ENCODE measurements at regions not wholly inside any gene's neighbourhood (a gene's known extent, or its start where the extent isn't known, plus 50 kb on each side); places are given as distances from the start of the nearest gene placed in this dataset.
"Not testable (repeated sequence)": the region's sequence is repeated elsewhere in the genome, so short reads cannot be mapped to it uniquely, and the experiment has no call there.

DNA sequence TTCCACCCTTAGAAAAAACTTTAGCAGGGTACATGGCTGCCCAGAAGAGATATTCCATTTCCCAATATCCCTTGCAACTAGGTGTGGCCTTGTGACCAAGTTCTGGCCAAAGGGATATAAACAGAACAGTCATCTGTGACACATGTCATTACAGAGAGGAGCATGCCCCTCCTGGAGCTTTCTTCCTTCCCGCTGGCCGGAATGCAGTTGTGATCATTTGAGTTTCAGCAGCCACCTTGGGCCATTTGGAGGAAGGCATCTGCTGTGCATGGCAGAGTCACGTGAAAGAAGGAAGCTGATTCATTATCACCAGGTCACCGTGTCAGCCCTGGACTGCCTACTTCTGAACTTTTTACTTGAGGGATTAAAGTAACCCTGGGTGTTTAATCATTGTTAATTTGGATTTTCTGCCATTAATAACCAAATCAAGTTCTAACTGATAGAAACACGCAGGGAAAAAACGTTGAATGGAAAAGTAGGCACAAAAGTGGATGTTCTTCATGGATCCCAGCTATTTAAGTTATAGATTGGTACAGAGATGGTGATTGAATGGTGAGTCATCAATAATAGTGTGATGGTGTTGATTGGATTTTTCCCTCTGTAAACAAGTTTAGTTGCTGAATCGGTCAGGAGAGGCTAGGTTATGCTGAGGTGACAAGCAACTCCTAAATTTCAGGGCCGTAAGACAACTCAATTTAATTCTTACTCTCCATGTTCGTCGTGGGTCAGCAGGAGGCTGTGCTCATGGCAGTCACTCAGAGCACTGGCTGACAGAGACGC lies 80.7 kb upstream of the CCDC167 start:
- peak; percentile 16 for DNase-seq (ENCODE audit: low spot score)

DNA sequence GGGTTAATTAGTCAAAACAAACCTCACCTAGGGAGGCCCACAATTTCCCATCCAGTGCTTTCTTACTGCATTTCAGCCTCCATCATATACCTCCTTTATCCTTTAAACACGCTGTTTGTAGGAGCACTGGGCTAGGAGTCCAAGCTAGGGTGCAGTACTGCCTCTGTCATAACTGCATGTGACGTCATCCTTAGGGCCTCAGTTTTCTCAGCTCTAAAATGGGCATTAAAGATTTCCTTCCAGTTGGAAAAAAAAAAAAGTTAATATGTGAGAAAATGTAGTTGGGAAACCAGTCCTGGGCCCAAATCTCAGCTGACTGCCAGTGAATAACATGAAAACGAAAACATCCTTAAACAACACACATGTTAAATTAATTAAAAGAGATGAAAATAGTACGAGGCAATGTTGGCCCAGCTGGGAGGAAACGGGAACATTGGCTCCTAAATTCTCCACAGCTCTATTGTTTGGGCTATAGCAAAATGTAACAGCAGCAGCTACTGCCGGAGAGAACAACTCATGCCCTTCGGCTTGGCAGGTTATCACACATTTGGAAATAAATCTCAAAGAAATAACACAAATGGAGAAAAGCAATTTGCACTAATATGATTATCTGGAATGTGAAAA lies 79.9 kb upstream of the CCDC167 start:
- DNase-seq (ENCODE audit: low spot score): no peak

DNA sequence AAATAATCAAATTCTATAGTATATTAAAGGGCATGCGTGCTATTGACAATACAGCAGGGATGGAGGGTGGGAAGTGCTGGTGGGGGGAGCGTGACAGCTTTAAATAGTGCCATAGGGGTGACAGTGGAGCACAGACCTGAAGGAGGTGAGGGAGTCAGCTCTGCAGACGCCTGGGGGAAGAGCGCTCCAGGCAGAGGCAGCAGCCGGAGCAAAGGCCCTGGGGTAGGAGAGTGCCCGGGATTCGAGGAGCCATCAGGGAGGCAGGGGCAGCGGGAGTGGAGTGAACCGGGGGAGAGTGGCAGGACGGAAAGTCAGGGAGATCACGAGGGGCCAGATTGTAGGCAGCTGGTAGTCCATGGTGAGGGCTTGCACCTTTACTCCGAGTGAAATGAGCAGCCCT lies 78.4 kb upstream of the CCDC167 start:
- no peak for DNase-seq (ENCODE audit: low spot score)

DNA sequence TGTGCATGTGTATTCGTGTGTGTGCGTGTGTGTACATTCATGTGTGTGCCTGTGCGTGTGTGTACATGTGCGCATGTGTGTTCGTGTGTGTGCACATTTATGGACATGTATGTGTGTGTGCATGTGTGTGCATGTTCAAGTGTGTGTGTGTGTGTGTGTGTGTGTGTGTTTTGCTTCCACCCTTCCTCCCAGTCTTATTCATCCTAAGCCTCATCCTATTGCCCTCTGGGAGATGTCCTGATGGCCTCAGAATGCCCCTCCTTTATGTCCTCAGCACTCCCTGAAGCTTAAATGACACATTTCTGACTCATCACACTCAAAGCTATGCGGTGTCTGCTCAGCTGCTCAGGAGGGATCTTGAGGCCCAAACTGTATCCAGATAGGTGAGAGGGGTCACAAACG lies 76.6 kb upstream of the CCDC167 start:
- peak; percentile 92 for DNase-seq (ENCODE audit: low spot score)

DNA sequence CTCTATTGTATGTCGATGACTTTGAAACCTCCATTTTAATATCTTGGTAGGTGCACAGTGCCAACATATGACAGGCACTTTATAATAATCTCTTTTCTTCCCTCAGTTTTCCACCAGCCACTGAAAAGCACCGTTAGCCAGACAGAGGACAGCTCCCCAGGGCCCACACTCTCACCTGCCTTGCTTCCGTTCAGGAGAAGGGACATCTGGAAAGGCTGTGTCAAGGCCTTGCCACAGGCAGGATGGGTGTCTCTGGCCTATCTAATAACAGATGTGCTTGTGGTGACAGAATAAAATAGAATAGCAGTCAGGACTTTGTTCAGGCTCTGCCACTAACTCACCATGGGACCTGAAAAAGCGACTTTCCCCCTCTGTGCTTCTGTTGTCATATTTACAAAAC lies 75.5 kb upstream of the CCDC167 start:
- no peak for DNase-seq (ENCODE audit: low spot score)

DNA sequence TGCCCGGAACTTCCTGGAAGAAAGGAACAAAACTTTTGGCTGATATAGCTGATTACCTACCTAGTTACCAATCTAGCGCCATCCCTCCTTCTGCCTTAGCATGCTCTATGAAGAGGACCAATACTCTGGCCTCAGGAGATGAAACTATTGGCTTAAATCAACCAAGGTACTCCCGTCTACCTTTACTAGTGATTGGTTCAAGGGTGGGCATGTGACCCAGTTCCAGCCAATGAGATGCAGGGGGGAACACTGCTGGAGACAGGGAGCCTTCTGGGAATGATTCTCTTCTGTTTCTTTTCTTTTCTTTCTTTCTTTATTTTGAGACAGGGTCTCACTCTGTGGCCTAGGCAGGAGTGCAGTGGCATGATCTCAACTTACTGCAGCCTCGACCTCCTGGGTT lies 72.6 kb upstream of the CCDC167 start:
- DNase-seq (ENCODE audit: low spot score): no peak

DNA sequence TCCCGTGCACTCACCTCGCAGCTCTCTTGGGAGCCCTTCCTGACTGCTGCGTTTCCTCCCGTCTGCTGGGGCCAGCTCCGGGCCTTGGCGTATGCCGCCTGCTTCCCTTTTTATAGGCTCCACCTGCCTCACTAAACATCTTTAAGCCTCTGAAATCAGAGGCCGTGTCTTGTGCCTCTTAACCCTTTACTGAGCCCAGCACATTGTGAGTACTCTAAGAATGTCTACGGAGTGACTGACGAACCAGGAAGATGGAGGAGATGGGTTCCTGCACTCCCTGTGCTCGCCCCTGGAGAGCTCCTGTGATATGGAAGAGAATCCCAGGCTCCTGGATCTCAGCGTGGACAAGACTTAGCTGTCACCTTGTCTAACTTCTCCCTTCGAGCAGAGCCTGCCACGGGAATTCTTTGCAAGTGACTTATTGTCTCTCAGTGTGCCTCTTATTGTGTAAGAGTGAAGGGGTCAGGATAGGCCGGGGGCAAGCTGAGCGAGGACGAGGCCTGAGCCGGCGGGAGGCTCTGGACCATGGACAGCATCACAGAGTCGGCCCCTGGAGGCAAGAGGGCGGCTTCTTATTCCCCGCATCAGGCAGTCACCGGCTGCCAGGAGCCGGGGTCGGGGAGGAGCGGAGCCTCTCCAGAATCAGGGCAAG lies 70.9 kb upstream of the CCDC167 start:
- DNase-seq (ENCODE audit: low spot score): no peak

DNA sequence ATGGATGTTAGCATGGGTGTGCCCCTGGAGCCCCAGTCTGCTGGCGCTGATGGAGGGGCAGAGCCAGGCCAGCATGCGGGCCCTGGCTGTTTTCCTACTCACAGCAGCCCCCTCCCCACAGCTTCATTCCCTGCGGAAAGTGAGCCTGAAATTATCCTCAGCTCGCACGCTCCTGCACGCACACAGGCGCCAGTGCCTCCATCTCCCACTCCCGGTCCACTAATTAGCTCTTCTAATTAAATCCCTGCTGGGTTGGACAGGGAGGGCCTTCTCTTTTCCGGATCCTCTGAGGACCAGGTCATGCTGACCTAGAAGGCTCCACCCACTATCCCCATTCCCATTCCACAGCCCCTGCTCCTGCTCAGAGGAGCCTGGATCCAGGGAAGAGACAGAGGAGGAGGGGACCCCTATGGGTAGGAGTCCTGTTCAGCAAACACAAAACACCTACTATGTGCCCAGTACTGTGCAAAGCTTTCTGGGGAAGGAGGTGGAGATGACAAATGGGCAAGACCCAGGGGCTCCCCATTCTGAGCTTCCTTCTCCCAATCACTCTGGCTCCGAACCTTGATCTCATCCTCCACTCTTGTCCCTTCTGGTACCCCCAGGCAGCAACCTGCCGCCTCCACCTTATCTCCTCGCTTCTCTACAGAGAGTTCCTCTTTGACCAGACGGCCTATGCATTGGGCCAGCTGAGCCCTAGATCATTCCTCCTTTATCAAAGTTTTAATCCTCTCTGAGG lies 70.2 kb upstream of the CCDC167 start:
- DNase-seq (ENCODE audit: low spot score): no peak

DNA sequence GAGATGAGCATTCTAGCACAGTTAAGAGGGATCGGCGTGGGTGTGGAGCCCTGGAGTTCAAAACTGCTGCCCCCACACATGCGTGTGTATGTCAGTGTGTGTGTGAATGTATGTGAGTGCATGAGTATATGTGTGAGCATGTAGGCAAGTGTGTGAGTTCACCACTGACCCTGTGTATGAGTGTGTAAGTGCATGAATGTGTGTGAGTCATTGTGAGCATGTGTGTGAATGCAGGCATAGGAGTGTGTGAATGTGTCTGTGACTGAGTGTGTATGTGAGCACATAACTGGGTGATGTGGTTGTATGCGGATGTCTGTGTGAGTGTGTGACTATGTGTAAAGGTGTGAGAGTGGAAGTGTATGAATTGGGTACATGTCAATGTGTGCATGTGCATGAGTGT lies 69.6 kb upstream of the CCDC167 start:
- no peak for DNase-seq (ENCODE audit: low spot score)

DNA sequence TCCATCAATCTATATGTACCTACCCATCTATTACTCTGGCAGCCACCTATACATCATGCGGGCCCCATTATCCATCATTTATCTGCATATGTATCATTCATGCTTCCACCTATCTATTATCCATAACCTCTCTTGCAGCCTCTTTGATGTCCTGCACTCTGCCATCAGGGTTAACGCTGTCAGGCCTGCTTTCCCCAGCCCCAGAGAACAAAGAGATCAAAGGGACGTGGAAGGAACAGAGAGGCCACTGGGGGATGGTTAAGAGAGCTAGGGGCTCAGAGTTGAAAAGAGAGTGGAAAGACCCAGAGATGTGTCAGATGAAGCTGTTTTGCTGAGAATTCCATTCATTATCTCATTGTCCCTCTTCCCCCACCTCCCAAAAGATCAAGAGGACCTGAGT lies 67.3 kb upstream of the CCDC167 start:
- DNase-seq (ENCODE audit: low spot score): no peak

DNA sequence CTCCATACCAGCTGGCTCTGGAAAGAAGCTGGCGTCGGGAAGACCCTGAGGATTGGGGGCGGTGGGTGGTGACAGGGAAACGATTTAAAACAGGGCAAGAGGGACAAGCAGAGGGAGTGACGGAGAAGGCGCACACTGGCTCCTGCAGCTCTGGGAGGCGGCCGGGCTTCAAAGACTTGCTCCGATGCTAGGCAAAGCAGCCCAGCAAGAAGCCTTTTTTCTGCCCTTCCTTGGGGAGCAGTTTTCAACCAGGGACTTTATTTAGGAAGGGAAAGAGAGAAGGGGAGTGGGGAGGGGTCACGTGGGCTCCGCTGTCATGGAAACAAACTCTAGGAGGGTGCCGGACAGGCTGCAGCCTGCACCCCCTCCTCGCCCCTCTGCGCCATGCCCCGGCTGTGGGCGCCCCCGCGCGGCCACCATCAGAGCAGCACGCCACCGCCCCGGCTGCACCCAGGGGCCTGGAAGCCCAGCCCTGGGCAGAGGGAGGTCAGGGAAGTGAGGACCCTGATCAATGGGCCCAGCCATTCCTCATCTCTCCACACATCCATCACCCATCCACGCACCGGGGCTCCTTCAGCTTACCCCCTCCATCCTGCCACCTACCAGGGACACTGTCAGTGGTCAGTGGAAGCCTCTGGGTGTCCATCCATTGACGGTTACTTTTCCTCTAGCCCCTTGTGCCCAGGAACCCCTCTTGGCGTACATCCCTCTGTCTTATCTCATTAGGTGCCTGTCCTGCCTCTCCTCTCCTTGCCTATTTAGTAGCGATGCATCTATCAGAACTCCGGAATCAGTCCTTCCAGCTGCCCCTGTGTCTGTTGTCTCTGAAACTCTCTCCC lies 66.6 kb upstream of the CCDC167 start:
- DNase-seq (ENCODE audit: low spot score): peak; percentile 13

DNA sequence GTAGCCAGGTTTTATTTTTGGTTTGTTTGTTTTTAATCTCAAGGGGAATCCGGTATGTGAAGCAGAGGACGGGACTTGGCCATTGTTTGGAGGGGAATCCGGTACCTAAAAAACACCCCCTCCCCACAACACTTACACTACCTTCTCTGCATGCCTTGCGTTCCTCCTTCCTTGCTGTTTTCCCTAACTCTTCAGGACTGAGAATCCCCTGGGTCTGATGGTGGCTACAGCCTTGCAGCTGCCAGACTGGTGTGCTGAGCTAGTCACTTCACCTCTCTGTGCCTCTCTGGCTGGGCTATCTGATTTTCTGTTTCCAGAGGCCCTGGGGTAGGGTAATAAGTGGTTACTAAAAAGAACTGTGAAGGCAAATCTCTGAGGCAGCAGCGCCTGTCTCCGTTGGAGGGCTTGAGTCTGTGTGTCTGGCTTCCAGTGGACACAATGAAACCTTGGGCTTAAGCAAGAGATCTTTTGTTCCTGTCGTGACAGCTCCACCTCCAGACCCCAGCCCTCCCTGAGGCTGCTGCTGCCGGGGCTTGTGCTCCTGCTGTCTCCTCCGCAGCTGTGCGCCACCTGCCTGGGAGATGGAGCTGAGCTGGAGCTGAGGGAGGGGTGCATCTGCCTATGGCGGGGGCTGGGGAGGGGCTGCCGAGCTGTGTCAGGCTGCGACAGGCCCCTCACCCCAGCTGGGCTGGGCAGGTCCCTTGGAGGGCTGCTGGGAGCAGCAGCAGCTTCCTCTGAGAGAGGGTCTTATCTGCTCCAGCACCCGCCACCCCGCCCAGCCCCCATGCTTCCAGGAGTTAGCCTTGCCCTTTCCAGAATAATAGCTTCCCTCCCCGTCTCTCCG lies 65.8 kb upstream of the CCDC167 start:
- no peak for DNase-seq (ENCODE audit: low spot score)

DNA sequence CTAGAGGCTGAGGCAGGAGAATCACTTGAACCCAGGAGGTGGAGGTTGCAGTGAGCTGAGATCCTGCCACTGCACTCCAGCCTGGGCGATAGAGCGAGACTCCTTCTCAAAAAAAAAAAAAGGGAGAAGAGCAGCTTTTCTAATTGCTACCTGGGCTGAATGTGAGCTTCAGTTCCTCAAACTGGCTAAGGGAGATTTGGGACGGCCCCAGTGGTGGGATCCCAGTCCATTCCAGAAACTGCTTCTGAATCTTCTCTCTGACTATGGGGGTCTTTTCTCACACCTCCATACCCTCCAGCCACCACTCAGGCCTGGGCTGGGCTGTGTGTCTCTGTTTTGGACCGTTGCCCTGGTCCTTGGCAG lies 63.2 kb upstream of the CCDC167 start:
- DNase-seq (ENCODE audit: low spot score): not testable (repeated sequence)

DNA sequence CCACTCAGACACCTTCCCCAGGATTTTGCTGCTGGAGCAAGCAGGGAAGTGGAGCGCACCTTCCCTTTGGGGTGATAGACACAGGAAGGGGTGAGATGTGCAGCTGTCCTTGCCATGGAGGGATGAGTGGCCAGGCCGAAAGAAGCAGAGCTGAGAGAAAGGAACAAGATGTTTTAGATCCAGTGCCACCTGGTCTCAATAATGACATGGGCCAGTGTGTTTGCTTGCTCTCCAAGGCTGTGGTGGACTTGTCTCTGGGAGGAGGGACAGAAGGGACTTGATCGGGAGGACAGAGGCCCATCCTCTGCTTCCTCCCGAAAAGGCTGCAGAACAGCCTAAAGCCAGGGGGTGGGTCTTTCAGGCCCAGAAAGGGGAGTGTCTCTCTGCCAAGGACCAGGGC lies 61.7 kb upstream of the CCDC167 start:
- DNase-seq (ENCODE audit: low spot score): no peak

DNA sequence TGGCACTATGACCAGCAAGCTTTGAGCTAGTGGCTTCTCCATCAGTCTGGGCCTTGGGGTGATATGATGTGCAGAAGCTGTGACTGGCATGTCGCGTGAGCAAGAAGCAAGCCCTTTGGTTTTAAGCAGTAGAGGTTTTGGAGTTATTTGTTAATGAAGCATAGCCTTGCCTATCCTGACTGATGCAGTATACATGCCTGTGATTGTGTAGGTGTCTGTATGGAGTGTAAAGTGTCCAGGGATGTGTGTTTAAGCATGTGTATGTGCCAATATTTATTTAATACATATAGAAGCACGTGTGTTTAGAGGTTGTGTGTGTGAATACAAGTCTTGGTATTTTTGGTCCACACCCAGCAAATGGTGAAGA lies 61.0 kb upstream of the CCDC167 start:
- no peak for DNase-seq (ENCODE audit: low spot score)

DNA sequence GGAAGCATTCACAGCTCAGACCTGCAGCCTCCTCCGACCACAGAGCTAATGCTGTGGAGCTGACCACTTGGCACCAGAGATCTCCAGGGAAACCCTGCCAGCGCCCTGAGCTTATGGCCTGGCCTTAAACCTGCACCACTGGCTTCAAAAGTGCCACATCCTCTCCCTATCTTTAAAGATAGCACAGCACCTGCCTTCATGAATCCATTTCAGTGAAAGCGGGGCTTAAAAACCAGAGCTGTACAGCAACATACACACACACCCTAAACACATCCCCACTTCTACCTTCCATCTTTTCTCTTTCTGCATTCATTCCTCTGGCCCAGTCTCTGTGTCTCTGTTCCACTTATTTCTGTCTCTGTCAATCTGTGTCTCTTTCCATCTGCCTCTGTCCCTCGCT lies 59.8 kb upstream of the CCDC167 start:
- DNase-seq (ENCODE audit: low spot score): no peak

DNA sequence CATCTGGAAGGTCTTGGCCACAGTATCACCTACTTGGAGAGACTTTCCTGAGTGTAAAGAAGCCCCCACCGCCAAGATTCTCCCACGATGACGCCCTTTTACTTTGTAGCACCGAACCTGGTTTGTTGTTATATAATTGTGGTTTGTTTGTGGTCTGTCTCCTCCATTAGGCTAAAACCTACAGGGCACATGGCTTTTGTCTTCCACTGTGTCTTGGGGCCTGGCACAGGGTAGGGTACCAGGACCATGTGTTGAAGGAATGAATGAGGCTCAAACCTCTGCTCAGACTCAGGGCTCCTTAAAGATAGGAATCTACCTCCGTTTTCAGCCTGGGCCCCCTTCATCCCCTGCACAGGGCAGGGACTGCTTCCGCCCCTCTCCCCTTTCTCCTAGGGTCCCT lies 59.4 kb upstream of the CCDC167 start:
- no peak for DNase-seq (ENCODE audit: low spot score)

DNA sequence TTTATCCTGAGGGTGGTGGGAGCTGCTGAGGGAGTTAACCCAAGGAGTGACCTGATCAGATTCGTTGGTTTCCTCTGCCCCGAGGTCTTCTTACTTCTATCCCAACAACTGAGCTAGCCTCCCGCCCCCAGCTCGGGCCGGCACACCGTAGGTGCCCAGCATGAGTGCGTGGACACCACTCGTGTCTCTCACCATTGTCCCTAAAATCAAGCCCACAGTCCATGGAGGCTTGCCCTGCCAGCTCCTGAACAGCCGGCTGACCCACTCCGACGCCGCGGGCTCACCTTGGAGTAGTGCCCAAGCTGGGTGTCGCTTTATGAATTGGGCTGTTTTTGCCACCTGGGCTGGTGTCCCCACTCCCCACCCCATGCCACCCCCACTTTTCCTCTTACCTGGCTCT lies 59.0 kb upstream of the CCDC167 start:
- DNase-seq (ENCODE audit: low spot score): no peak

DNA sequence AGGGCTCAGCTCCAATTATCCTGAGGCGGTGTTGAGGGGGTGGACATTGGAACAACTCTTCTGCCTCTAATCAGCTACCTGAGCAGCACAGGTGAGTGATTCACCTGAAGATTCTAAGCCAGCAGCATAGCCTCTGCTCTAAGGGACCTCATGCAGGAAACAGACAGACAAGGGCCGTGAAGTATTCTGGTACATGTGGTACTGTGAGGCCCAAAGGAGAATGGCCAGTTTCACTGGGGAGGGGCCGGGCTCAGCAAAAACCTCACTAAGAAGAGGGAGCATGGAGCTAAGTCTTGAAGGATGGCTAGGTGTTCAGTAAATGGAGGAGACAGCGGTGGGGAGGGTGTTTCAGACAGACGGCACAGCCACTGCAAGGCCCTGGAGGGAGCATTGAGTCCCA lies 58.5 kb upstream of the CCDC167 start:
- no peak for DNase-seq (ENCODE audit: low spot score)

DNA sequence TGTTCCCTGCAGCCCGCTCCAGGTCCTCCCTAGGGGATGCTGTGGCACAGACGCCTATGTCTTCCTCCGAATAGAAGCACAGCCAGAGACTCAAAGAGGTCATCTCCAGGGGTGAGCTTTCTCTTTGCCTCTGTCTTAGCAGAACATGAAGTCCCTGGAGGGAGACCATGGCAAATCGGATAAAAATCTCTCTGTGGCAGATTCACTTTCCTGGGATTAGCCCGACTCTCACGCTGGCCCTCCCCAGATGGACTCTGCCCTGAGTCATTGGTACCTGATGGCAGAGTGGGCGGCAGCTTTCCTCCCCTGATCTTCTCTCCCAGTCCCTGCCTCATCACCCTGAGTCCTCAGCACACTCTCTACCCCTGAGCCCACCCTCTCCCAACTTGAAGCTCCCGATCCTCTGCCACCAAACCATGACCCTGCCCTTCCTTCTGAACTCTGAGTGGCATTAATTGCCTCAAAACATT lies 58.0 kb upstream of the CCDC167 start:
- DNase-seq (ENCODE audit: low spot score): no peak
